ENCODE measurements at regions not wholly inside any gene's neighbourhood (a gene's known extent, or its start where the extent isn't known, plus 50 kb on each side); places are given as distances from the start of the nearest gene placed in this dataset.

DNA sequence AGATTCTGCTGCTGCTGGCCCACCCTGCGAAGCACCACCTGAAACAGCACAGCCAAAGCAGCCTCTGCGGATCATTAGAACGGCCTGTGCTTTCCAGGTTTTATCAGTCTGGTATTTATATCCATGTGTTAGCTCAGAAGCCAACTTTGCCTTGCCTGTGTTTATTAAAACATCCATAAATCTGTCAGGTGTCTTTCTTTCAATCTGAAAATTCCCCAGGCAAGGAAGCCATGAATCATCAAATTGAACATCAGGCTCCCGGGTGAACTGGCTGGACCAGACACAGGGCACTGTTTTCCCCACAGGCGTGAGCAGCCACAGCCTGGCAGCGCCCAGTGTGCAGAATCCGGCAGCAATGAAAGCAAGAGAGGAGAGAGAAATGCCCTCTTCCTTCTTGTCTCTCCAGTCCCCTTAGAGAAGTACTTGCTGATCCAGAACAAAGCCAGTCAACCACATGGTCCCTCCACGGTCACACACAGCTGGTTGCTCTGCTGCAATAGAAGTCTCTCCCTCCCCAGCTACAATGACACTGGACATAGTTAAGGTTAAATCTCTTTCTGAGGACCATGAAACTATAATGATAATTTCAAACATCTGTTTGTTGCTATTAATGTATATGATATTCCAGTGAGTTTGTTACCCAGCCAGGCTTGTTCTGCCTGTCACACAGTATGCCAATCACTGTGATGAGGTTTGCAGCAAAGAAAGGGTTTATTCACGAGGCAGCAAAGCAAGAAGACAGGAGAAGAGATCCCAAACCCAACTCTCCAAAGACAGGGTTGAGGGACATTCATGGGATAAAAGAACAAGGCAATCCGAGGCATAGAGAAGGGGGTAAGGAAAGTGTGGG lies 212.1 kb upstream of the FMN2 start:
- peak; percentile 7 for DNase-seq

DNA sequence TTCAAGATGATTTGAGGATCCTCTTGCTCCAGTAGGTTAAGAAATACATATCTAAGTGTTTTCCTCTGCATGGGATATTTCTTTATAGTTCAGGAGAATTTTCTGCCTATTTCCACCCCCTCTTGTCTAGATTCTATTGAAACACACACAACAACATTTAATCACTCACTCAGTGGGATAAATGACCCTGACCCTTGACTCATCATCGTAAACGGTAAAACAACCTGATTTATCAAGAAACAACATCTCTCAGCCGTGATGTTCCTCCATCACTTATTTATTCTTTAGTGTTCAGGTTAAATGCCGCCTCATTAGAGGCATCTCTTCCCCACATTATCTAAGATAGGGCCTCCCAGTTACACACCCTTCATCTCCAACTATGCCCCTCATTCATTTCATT lies 208.7 kb upstream of the FMN2 start:
- no peak for DNase-seq

DNA sequence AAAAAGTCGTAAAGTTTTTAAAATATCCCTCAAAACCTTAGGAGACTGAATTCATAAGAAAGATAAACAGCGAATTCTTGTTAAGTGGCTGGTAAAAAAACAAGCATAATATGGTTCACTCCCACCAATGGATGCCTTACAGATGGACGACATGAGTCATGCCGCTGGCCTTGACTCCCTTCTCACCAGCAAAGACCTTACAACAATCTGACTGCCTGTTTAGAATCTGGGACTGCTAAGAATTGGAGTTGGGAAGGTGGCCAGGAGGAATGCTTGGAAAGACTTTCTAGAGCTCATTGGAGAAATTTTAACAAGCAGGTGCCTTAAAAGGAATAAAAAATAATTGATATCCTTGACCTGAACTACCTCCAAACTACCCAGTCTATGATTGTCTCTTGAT lies 206.9 kb upstream of the FMN2 start:
- DNase-seq = no peak

DNA sequence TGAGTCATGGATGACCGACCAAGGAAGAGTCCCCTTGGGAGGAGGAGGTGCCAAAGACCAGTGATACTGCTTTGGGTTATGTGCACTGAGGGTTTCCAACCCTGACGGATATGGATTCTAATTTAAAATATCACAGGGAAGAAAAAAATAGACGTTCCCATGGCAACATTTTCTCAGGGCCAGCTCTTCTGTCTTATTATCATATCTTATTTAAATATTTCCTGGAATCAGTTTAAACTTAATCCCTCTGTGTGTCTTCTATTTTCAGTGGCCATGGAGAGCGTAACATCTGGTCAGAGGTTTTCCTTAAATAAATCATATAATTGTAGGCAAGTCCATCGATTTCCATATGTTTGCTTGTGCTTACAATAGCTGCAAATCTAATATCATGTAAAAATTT lies 205.4 kb upstream of the FMN2 start:
- DNase-seq = no peak

DNA sequence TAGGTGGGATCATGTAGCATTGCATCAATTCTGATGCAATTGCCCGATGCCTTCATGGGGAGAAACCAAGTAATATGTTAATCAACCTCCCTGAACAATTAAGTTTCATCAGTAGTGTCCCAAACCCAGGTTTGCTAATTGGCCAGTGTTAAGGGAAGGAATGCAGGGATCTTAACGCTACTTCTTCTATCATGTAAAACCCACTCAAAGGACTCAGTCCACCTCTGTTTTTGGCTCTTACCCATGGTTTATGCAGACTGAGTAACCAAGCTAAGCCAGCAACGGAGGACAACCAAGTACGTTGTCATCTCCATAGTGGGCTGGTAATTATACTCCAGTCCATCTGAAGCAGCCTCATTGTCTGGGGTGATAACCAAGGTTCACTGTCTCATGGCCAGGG lies 203.0 kb upstream of the FMN2 start:
- no peak for DNase-seq

DNA sequence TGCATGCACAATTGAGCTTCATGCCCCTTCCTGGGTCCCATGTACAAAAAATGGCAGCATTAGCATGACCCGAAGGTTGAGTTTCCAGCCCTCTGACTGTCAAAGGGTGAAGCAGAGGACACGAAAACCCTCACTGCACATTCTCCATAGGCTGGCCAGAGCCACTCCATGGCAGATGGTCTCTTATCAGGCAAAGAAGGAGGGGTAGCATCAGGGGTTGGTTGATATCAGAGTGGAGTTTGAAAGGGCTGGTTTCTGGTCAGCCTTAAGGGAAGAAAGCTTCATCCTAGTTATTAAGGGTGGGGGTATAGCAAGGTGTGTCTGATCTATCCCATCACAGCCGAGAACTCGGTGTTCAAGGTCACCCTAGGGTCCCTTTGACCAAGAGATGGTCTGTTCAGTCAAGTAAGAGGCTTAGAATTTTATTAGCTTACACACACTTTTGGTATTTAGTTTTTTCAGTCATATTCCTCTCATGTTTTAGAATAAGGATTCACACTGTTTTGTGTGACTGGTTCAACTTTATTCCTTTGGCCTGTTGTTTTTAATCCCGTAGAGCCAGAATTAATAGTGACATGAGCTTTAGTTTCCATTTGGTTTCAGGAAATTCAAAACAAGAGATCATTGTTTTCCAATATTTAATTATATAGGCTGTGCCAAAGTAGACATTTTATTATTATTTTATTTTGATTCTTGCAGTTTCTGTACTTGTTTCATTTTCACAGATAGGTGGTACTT lies 199.9 kb upstream of the FMN2 start:
- no peak for DNase-seq

DNA sequence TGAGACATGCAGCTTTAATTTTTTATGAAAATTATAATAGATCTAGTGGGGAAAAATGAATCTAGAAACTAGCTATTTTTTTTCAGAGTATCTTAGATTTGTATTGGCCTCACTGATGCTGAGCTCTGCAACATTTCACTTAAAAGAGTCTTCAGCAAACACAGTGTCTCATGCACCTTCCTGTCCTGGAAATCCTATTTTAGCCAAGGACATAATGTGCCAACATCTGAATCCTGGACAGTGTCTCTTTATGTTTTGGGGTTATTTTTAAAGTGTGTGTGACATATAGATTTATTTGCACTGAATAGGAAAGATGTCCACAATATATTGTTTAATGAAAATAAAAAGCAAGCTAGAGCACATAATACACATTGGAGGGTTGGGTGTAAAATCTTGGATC lies 199.1 kb upstream of the FMN2 start:
- no peak for DNase-seq

DNA sequence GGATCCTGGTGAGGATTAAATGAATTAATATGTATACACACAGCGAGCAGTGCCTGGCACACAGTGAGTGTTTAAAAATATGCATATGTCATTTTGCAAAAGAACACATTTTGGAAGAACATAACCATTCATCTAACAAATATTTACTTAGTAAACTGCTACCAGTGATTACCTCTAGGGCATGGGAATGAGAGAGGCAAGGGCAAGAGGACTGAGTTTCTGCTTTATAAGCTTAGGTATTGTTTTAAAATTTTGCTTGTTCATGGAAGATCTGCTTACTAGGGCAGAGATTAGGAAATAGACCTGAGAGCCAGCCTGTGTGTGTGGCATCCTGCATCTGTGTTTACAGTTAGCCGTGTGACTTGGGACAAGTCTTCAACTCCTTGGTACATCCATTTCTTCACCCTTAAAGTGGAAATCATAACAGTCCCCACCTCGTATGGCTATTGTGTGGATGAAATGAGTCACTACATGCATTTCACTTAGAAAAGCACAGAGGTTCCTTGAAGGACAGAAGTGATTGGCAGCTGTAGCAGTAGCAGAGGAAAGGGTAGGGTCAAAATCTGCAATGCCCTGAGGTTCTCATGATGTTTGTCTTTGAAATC lies 198.5 kb upstream of the FMN2 start:
- no peak for DNase-seq

DNA sequence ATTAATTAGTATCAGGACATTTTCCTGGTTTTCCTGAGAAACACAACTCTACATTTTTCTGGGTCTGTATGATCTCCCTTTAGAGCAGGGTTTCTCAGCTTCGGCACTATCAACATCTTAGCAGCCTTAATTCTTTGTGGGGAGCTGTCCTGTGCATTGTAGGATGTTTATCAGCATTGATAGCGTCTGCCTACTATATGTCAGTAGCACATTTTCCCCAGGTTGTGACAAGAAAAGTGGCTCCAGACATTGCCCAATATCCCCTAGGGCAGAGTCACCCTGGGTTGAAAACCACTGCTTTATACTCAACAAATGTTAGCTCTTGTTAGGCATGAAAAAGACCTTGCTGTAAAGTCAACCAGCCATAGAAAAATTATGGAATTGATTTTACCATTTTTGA lies 195.1 kb upstream of the FMN2 start:
- DNase-seq = no peak

DNA sequence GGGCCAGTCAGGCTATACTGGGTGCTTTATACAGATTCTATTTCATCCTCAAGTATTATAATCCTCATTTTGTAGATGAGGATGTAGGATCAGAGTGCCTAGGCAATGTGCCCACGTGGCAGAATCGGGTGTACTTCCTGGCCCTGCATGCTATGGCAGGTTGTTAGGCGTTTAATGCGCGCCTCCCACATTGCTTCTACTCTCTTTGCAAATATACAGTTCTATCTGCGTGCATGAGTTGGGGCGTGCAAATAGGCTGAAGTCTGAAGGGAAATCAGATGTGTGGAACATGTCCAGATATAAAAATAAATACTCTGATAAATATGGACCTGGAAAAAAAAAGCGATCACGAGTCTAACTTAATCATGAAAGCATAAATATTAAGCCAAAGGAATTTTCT lies 194.7 kb upstream of the FMN2 start:
- DNase-seq = no peak

DNA sequence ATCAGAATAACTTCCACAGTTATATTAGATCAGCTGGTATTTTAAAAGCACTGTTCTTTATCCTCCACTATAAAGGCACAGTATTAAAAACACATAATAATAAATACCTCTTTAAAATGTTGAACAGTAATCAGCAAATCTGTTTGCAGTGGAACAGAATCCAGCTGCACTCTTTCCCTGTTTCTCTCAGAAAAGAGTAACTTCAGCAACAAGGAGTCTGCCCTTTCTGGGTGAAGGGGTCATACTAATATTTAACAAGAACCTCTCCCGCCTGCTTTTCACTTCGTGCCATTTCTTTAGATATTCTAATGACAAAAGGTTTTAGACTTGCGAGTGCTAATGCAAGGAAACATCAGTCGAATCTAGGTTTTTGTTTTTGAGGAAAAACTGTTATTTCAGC lies 194.2 kb upstream of the FMN2 start:
- DNase-seq = peak; percentile 15

DNA sequence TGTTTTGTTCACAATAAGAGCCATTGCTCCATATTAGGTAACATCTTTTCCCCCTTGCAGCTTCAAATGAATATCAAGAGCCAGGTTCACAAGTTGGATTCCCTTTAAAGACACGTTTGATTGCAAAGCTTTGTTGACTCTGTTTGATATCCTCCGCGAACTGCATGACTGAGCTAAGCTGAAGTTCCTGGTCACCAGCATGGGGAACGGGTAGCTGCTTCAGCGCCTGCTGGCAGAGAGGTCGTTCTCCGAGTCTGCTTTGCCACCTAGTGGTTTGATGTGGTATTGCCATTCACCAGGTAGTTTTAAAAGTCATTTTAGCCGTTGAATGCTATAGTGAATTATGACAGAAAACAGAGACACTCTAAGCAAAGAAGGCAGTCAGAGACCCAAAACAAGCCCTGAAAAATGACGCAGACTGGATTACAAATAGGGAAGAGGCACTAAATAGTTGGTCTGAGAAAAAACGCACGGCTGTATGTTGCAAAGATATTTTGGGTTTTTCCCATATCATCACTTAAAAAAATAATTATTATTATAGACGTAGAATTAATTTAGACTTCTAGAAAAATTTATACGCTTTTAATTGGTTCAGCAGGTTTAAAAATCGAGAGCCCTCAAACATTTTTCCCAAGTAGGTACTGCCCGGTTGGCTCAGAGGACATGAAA lies 193.5 kb upstream of the FMN2 start:
- peak; percentile 79 for DNase-seq

DNA sequence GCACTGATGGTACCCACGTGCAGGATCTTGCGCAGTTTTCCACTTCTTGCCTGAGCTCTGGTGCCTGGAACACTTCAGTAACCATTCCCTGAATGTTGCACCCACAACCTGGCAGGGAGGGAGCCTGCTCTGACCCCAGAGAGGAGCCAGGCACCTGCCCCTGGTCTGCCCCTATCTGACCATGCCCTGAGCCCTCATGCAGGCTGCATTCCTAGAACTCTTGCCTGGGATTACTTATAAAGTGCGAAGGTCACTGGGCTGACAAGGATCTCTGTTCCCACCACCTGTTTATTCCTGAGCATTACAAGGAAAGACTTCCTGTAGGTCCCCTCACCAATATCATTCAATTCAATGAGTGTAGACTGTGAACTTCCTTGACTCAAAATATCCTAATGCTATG lies 191.9 kb upstream of the FMN2 start:
- no peak for DNase-seq

DNA sequence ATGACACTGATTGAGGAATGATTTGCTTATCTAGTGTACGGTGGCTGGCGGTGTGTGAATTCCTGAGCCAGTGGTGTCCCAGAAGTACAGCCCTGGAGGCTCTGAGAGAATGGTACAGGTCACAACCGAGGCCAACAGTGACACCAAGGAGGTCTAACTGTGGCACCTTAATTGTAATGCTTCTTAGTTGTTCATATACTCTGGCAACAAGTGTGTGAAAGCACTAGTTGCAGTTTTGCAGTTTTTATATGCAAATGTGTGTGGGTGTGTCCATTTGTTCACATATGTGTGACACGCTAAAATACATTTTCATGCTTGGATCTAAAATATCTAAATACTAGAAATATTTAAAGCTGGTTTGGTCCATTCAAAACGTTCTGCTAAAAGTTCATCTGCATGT lies 185.3 kb upstream of the FMN2 start:
- DNase-seq = no peak

DNA sequence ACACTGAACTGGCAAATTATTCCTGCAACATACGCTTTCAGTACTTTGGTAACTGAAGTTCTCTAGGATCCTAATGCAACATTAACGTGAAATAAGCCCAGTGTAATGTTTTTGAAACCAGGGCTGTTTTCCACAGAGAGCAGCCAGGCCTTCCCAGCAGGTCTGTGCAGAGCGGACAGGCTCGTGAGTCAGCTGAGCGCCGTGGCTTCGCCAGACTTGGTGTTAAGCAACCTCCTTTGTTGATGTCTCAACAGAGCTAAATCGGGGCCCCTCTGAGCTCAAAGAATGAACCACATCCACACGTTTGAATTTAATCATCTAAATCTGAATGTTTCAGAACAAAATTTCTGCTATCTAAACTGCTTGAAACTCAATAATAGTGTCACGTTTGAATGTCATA lies 181.8 kb upstream of the FMN2 start:
- no peak for DNase-seq

DNA sequence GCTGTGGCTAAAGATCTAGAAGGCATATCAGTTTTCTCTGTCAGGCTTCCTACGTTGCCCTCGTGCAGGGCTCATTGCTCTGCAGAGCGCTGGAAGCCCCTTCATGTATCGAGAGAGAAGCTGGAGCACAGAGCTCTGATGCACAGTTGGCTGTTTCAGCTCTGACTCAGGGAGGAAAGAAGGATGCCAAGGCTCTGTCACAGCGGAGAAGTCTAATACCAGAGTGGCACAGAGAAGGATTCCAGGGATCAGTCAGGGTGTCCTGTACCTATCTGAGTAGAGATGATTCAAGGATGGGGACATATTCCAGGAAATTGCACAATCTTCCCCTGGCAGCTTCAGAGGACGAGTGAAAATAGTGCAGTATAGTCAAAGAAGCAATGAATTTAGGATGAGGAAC lies 179.2 kb upstream of the FMN2 start:
- no peak for DNase-seq

DNA sequence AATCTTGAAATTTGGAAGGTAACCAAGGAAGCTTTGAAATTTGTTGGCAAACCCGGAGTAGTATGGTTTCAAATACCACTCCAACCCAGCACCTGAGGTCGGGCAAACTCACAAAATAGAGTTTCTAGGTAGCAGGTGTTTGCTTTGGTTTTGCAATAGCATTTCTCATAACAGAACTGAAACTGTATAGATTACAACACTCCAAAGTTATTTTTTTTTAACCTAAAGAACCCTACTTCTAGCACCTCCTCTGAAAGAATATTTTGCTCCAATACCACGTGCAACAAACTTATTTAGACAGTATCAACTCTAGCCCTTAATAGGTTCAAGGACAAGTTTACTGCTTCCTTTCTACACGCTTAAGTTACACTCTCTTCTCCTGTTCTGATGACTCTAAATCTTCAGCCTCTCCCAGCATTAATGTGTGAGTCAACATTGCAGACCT lies 178.5 kb upstream of the FMN2 start:
- DNase-seq = no peak

DNA sequence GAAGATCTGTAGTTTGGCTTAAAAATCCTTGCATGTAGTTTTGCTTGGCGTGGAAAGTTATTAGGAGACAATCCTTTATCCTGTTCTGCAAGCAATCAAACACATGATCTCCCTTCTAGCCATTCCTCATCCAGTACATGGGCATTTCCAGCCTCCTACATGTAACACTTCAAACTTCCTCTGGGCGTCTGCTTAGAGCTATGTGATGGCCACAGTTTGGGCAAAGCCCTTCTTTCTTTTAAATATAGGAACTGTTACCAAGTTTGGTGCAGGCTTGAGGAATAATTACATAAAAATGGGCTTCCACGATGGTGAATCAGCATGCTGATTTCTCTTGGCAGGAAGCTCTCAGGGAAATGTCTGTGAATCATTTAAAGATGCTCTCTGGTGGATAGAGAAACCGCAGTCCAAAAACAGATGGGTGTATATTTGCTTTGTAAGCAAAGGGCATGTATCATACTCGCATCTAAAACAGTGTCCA lies 176.9 kb upstream of the FMN2 start:
- no peak for DNase-seq

DNA sequence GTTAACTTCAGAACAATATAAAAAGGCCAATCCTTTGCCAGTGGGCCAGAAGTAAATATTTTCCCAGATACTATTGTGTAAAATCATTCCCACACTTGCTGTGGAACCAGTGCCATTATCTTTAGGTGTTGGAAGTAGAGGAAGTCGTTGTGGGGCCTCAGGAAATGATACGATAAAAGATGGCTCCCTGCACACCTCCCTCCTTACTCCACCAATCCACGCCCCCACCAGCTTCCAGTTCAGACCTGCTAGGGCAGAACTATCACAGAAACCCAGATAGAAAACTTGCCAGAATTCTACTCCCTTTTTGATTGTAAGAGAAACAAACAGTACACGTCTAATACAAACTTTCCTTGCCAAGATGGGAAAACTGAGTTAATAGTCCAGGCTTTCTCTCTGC lies 173.0 kb upstream of the FMN2 start:
- DNase-seq = no peak

DNA sequence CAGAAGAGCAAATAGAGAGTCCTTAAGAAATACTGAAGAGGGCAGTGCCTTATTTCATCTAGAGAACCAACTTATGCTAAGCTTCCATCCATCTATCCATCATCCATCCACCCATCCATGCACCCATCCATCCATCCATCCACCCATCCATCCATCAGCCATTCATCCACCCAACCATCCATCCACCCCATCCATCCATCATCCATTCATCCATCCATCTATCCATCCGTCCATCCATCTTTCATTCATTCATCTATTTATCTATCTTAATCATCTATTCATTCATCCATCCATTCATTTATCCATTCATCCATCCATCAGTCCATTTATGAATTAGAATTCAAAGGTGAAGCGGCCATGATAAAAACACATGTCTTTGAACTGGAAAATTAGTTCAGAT lies 171.5 kb upstream of the FMN2 start:
- DNase-seq = no peak

DNA sequence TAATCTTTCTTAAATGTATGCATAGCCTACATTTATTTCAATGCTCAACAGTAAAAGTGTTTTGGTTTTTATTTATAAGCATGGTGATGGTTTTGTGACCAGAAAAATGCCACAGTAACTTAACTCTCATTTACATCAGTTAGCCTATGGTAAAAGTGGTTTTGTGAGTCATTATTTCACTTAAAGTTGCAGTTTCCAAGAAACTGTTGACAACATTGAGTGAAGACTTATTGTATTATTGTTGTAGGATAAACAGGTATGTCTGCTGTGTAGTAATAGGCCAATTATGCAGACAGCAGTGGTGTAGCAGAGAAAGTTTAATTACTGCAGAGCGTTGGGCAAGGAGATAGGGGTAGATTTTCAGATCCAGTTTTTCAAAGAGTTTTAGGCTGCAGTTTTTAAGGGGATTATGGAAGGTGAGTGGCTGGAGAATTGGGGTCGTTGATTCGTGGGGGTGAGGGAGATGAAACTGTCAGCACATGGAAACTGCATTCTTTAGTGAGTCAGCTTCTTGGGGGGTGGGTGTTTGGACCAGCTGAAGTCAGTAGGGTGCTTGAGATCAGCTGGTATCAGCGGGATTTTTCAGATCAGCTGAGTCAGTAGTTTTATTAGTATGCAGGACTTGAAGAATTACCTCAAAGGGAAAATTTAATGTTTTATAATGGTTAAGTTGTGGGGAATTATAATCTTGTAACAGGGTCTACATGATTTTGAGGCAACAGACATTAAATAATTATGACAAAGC lies 168.7 kb upstream of the FMN2 start:
- no peak for DNase-seq

All from renal pelvis (tissue), 1 donor.